ENCODE measurements at regions not wholly inside any gene's neighbourhood (a gene's known extent, or its start where the extent isn't known, plus 50 kb on each side); places are given as distances from the start of the nearest gene placed in this dataset.
"Not testable (repeated sequence)": the region's sequence is repeated elsewhere in the genome, so short reads cannot be mapped to it uniquely, and the experiment has no call there.

- FAIRE-seq = no peak
- H3K9ac ChIP-seq (ENCODE audit: control insufficient read depth, extremely low read depth, insufficient read depth, low read length) = no peak overlapping the region
Observed at GRCh38 chr9:115855458-115856133, 298.0 kb upstream of the PAPPA start.

DNA sequence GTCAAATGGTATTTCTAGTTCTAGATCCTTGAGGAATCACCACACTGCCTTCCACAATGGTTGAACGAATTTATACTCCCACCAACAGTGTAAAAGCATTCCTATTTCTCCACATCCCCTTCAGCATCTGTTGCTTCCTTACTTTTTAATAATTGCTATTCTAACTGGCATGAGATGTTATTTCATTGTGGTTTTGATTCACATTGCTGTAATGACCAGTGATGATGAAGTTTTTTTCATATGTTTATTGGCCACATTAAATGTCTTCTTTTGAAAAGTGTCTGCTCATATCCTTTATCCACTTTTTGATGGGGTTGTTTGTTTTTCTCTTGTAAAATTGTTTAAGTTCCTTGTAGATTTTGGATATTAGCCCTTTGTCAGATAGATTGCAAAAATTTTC lies 295.2 kb upstream of the PAPPA start:
- dilution Hi-C loops (cut with MboI; ENCODE audit: extremely low pct_ligation_motif_present, low sequenced_read_pairs); FAIRE-seq; H3K27ac ChIP-seq (ENCODE audit: control insufficient read depth, insufficient read depth, low read length); H2AFZ ChIP-seq (ENCODE audit: control insufficient read depth, low read length); H3K36me3 ChIP-seq (ENCODE audit: control insufficient read depth in 2 of 2, extremely low read depth in 1 of 2, insufficient read depth in 2 of 2, low read length in 2 of 2); H3K4me1 ChIP-seq (ENCODE audit: control insufficient read depth, extremely low read depth, insufficient read depth, low read length); H3K4me2 ChIP-seq (ENCODE audit: control insufficient read depth, extremely low read depth, insufficient read depth, low read depth, low read length); H3K27me3 ChIP-seq (ENCODE audit: control insufficient read depth, extremely low read depth, insufficient read depth, low read length); H3K9me1 ChIP-seq (ENCODE audit: control insufficient read depth, extremely low read depth, insufficient read depth, low read length); H3K9ac ChIP-seq (ENCODE audit: control insufficient read depth, extremely low read depth, insufficient read depth, low read length); DNase-seq (ENCODE audit: low read depth, low spot score); H3K9me3 ChIP-seq (ENCODE audit: control insufficient read depth, low read depth, low read length); H3K4me3 ChIP-seq (ENCODE audit: control insufficient read depth in 2 of 3, extremely low read depth in 1 of 3, insufficient read depth in 2 of 3, low read depth in 1 of 3, low read length in 3 of 3); H4K20me1 ChIP-seq (ENCODE audit: control insufficient read depth, extremely low read depth, insufficient read depth, low read length); H3K79me2 ChIP-seq (ENCODE audit: control insufficient read depth, insufficient read depth, low read length): not testable (repeated sequence)

More at GRCh38 chr9:115855458-115856133, 298.0 kb upstream of the PAPPA start:
- Histone ChIP-seq H4K20me1 (ENCODE audit: control insufficient read depth, extremely low read depth, insufficient read depth, low read length) (no peaks in the 10 kb centered on the region), H3K36me3 (ENCODE audit: control insufficient read depth in 2 of 2, extremely low read depth in 1 of 2, insufficient read depth in 2 of 2, low read length in 2 of 2) (no peaks in the 10 kb centered on the region), H2AFZ (ENCODE audit: control insufficient read depth, low read length) (no peak overlapping the region), H3K27me3 (ENCODE audit: control insufficient read depth, extremely low read depth, insufficient read depth, low read length) (no peaks in the 10 kb centered on the region), H3K4me1 (ENCODE audit: control insufficient read depth, extremely low read depth, insufficient read depth, low read length) (peaks cover 2% of the 10 kb centered on the region), H3K9me1 (ENCODE audit: control insufficient read depth, extremely low read depth, insufficient read depth, low read length) (no peaks in the 10 kb centered on the region), H3K79me2 (ENCODE audit: control insufficient read depth, insufficient read depth, low read length) (no peaks in the 10 kb centered on the region), H3K9me3 (ENCODE audit: control insufficient read depth, low read depth, low read length) (no peaks in the 10 kb centered on the region), H3K4me2 (ENCODE audit: control insufficient read depth, extremely low read depth, insufficient read depth, low read depth, low read length) (no peak overlapping the region), H3K27ac (ENCODE audit: control insufficient read depth, insufficient read depth, low read length) (no peak overlapping the region), H3K4me3 (ENCODE audit: control insufficient read depth in 2 of 3, extremely low read depth in 1 of 3, insufficient read depth in 2 of 3, low read depth in 1 of 3, low read length in 3 of 3) (no peak overlapping the region)
- no peak for TF ChIP-seq EZH2 (IDR thresholded peaks at IDR 0.05; ENCODE audit: low read length)
- TF ChIP-seq CTCF (optimal IDR thresholded peaks at IDR 0.05 in 1 of 3, IDR thresholded peaks at IDR 0.05 in 1 of 3, conservative IDR thresholded peaks at IDR 0.05 in 1 of 3; ENCODE audit: extremely low read depth in 1 of 3, insufficient read depth in 2 of 3, low read length in 3 of 3) = no peak
- DNase-seq (ENCODE audit: low read depth, low spot score) = no peak
- dilution Hi-C loops (cut with MboI; ENCODE audit: extremely low pct_ligation_motif_present, low sequenced_read_pairs) = no loop called here

DNA sequence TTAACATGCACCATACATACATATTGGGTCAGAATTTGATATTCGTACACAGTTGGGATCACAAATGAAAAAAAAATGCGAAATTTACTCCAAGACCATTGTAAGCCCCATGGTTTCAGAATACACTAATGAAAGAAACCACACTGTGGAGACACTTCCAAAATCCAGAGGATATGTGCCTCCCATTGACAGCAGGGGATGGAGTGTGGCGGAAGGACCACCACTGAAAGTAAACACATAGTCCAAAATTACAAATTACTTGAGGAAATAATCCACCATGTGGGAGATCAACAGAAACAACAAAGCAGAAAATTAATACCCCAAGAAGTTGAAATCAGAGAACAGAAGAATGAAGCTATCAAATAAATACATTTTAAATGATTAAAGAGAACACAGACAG lies 291.6 kb upstream of the PAPPA start:
- H3K9me1 ChIP-seq (ENCODE audit: control insufficient read depth, extremely low read depth, insufficient read depth, low read length) = no peaks in the 10 kb centered on the region
- H3K27me3 ChIP-seq (ENCODE audit: control insufficient read depth, extremely low read depth, insufficient read depth, low read length) = no peaks in the 10 kb centered on the region
- no peak for TF ChIP-seq EZH2 (IDR thresholded peaks at IDR 0.05; ENCODE audit: low read length)
- no peak for TF ChIP-seq CTCF (optimal IDR thresholded peaks at IDR 0.05 in 1 of 3, IDR thresholded peaks at IDR 0.05 in 1 of 3, conservative IDR thresholded peaks at IDR 0.05 in 1 of 3; ENCODE audit: extremely low read depth in 1 of 3, insufficient read depth in 2 of 3, low read length in 3 of 3)
- no peaks in the 10 kb centered on the region for H3K36me3 ChIP-seq (ENCODE audit: control insufficient read depth in 2 of 2, extremely low read depth in 1 of 2, insufficient read depth in 2 of 2, low read length in 2 of 2)
- no peak for DNase-seq (ENCODE audit: low read depth, low spot score)
- H3K4me2 ChIP-seq (ENCODE audit: control insufficient read depth, extremely low read depth, insufficient read depth, low read depth, low read length) = no peak overlapping the region
- H3K27ac ChIP-seq (ENCODE audit: control insufficient read depth, insufficient read depth, low read length) = no peak overlapping the region
- dilution Hi-C loops (cut with MboI; ENCODE audit: extremely low pct_ligation_motif_present, low sequenced_read_pairs) = no loop called here
- no peaks in the 10 kb centered on the region for H3K9me3 ChIP-seq (ENCODE audit: control insufficient read depth, low read depth, low read length)
- no peaks in the 10 kb centered on the region for H4K20me1 ChIP-seq (ENCODE audit: control insufficient read depth, extremely low read depth, insufficient read depth, low read length)
- no peaks in the 10 kb centered on the region for H3K4me1 ChIP-seq (ENCODE audit: control insufficient read depth, extremely low read depth, insufficient read depth, low read length)
- H3K79me2 ChIP-seq (ENCODE audit: control insufficient read depth, insufficient read depth, low read length) = no peaks in the 10 kb centered on the region
- no peak overlapping the region for H3K4me3 ChIP-seq (ENCODE audit: control insufficient read depth in 2 of 3, extremely low read depth in 1 of 3, insufficient read depth in 2 of 3, low read depth in 1 of 3, low read length in 3 of 3)
- H3K9ac ChIP-seq (ENCODE audit: control insufficient read depth, extremely low read depth, insufficient read depth, low read length) = no peak overlapping the region
- no peak overlapping the region for H2AFZ ChIP-seq (ENCODE audit: control insufficient read depth, low read length)
- no peak for FAIRE-seq
